ENCODE measurements at regions not wholly inside any gene's neighbourhood (a gene's known extent, or its start where the extent isn't known, plus 50 kb on each side); places are given as distances from the start of the nearest gene placed in this dataset.

DNA sequence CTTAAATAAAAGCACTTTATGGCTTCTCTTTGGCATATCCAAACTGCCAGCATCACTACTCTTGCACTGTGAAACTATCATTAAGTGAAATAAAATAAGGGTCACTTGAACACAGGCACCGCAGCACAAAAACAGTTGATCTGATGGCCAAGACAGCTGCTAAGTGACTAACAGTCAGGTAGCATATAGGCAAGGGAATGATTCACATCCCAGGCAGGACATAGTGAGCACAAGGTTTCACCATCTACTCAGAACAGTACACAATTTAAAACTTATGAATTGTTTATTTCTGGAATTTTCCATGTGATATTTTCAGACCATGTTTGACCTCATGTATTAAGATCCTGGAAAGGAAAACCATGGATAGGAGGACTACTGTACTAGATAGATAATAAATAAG lies 214.2 kb downstream of the MREG start:
- TF ChIP-seq, protein P1, sequence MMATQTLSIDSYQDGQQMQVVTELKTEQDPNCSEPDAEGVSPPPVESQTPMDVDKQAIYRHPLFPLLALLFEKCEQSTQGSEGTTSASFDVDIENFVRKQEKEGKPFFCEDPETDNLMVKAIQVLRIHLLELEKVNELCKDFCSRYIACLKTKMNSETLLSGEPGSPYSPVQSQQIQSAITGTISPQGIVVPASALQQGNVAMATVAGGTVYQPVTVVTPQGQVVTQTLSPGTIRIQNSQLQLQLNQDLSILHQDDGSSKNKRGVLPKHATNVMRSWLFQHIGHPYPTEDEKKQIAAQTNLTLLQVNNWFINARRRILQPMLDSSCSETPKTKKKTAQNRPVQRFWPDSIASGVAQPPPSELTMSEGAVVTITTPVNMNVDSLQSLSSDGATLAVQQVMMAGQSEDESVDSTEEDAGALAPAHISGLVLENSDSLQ (IDR thresholded peaks at IDR 0.05): no peak
- TF ChIP-seq SUZ12 (IDR thresholded peaks at IDR 0.05) (no peak), TARDBP (IDR thresholded peaks at IDR 0.05) (no peak), FOXA1 (IDR thresholded peaks at IDR 0.05) (no peak), NFRKB (IDR thresholded peaks at IDR 0.05) (no peak), L3MBTL2 (conservative IDR thresholded peaks at IDR 0.05) (no peak), SP1 (IDR thresholded peaks at IDR 0.05) (no peak)
- POLR2A ChIA-PET: no interaction called here
- DNase-seq (ENCODE audit: extremely low spot score): no peak
- CTCF ChIA-PET: no interaction called here

DNA sequence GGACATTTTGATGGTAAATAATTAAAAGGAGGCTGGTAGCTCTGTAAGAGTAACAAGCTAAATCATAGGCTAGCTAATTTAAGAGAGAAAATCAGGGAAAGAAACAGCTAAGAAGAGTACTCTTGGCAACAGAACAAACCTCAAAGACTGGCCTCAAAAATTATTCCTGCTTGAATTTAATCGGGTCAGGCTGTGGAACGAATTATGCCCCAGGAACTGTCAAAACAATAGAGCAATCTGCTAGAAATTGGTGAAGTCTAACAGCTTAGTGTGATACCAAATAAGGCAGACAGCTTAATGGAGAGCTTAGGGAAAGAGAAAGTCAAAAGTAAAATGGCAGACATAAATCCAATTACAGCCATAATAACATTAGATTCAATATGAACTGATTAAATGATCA lies 215.7 kb downstream of the MREG start:
- POLR2A ChIA-PET: no interaction called here
- TF ChIP-seq SUZ12 (IDR thresholded peaks at IDR 0.05) (no peak), FOXA1 (IDR thresholded peaks at IDR 0.05) (no peak)
- DNase-seq (ENCODE audit: extremely low spot score): no peak
- CTCF ChIA-PET: interaction anchor here (0.6 kb wide), 1 partner anchor 123 kb away, joined by 4 read pairs; no protein-coding TSS in a partner anchor

DNA sequence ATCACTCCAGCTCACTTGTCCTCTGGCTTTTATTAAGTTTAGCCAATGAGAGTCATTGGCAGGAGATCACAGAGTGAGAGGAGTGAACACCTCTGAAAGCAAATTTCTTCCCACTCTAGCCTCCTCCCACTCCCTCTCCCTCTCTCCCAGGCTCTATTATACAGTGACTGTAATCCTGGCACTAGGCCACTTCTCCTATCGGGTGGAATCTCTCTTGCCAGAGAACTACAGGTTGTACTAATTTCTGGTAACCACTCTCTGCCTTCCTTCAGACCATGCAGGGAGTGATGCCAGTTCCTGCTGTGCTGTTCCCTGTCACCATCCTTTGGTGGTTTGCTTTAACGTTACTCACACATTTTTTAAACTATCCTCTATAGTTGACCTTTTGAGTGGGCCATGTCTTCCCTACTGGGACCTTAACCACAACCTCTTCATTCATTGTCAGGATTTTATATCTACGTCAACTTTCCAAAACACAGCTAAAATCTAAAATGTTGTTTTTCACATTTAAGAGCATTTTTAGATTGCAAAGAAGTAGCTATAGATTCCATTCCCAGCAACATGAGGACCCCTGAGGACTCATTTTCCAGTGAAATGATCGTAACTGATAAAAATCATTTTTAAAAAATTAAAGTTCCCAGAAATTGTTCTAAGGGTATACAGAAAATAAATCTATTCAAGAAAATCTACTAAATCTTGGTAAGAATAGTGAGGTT lies 217.1 kb downstream of the MREG start:
- no peak for DNase-seq (ENCODE audit: extremely low spot score)
- ChIA-PET POLR2A (no interaction called here), CTCF (interaction anchor here (0.5 to 1.3 kb wide), 4 partner anchors 10 to 202 kb away, joined by 3 to 6 read pairs (median 4); no protein-coding TSS in a partner anchor)
- TF ChIP-seq LEF1 (IDR thresholded peaks at IDR 0.05; ENCODE audit: borderline replicate concordance) (no peak), FOXK2 (IDR thresholded peaks at IDR 0.05) (no peak), SUZ12 (IDR thresholded peaks at IDR 0.05) (no peak), TARDBP (IDR thresholded peaks at IDR 0.05) (no peak), HDGF (IDR thresholded peaks at IDR 0.05; ENCODE audit: borderline replicate concordance) (no peak), SP1 (IDR thresholded peaks at IDR 0.05) (no peak), FOXA1 (IDR thresholded peaks at IDR 0.05) (no peak), ZNF384 (IDR thresholded peaks at IDR 0.05) (no peak)

DNA sequence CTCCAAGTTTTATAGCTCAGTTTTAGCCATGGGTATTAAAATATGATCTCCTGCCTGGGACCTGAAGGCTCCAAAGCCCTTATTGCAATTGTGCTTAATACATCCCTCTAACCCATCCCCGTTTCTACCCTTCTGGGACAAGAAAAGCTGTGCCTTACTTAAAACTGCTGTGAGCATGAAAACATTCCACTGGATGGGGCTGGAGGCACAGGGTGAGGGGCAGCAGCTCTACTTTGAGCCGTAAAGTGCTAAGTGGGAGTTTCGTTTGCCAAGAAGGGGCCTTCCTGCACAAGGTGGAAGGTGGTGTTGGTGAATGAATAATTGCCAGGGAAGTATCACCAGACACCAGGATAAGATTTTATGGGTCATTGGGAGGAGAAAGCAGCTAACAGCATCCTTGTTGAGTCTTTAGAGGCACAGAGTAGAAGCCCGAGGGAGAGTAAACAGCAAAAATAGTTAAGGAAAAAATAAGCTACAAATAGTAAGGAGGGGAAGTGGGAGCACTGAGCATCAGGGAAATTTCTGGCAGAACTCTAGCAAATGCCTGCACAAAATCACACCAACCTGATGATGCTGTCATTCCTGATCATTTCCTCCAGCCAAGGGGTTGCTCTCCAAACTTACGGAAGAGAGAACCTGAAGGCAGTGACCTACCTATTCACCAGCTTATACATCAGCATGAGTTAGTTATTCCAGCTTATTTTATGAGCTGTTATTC lies 218.4 kb downstream of the MREG start:
- CTCF ChIA-PET: interaction anchor here (0.6 to 1.6 kb wide), 6 partner anchors 8 to 339 kb away, joined by 3 to 7 read pairs (median 4); no protein-coding TSS in a partner anchor
- no peak for TF ChIP-seq ELF4 (IDR thresholded peaks at IDR 0.05)
- TF ChIP-seq BHLHE40 (IDR thresholded peaks at IDR 0.05; ENCODE audit: borderline replicate concordance): no peak
- no peak for TF ChIP-seq FOXK2 (IDR thresholded peaks at IDR 0.05)
- TF ChIP-seq SP1 (IDR thresholded peaks at IDR 0.05): no peak
- no peak for TF ChIP-seq LEF1 (IDR thresholded peaks at IDR 0.05; ENCODE audit: borderline replicate concordance)
- TF ChIP-seq FOXA1 (IDR thresholded peaks at IDR 0.05): no peak
- TF ChIP-seq NFRKB (IDR thresholded peaks at IDR 0.05): no peak
- no peak for TF ChIP-seq FOXM1 (IDR thresholded peaks at IDR 0.05; ENCODE audit: borderline replicate concordance)
- no peak for TF ChIP-seq ZNF384 (IDR thresholded peaks at IDR 0.05)
- TF ChIP-seq ARNT (IDR thresholded peaks at IDR 0.05): no peak
- no peak for TF ChIP-seq CTBP1 (IDR thresholded peaks at IDR 0.05; ENCODE audit: borderline replicate concordance)
- no peak for TF ChIP-seq SUZ12 (IDR thresholded peaks at IDR 0.05)
- TF ChIP-seq HDGF (IDR thresholded peaks at IDR 0.05; ENCODE audit: borderline replicate concordance): no peak
- TF ChIP-seq L3MBTL2 (conservative IDR thresholded peaks at IDR 0.05): no peak
- TF ChIP-seq, protein P1 (IDR thresholded peaks at IDR 0.05): no peak
- TF ChIP-seq TARDBP (IDR thresholded peaks at IDR 0.05): no peak
- no peak for DNase-seq (ENCODE audit: extremely low spot score)
- POLR2A ChIA-PET: no interaction called here

DNA sequence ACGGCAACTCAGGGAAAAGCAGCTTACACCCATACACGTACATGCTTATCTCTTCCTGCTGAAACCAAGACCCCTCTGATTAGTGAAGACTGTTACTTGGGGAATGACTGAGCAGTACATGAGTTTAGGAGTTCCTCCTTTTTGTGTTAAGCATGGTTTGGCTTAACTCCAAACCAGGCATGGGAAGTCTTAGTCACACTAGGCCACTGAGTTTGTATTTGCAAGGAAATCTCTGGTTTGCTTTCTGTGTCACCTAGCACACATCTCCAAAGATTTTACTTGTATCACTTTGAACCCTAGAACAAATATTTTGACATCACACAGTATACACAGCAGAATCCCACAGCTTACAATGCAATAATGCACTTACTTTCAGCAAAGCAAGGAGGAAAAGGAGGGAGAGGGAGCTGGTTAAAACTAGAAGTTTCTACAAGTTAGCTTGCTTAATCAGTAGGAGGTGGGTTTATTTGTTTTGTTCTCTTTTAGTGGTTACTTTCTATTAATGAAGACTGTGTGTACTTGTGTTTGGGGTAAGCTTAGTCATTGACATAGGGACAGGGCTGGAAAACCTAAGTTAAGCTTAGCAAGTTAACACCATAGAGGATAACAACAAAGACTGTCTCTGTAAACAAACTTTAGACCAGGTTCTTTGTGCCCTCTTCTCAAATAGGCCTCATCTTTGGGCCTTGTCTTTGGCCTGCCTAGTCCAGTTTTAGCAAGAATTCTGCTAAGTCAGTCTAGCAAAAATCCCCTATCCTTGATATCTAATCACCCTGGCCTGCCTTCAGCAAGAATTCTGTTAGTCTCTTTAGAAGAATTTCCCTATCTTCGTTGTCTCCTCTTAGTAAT lies 219.4 kb downstream of the MREG start:
- TF ChIP-seq ELF4 (IDR thresholded peaks at IDR 0.05) (no peak), ARNT (IDR thresholded peaks at IDR 0.05) (no peak), HDGF (IDR thresholded peaks at IDR 0.05; ENCODE audit: borderline replicate concordance) (no peak), CTBP1 (IDR thresholded peaks at IDR 0.05; ENCODE audit: borderline replicate concordance) (no peak), FOXA1 (IDR thresholded peaks at IDR 0.05) (no peak), FOXK2 (IDR thresholded peaks at IDR 0.05) (no peak), L3MBTL2 (conservative IDR thresholded peaks at IDR 0.05) (no peak), FOXM1 (IDR thresholded peaks at IDR 0.05; ENCODE audit: borderline replicate concordance) (no peak), LEF1 (IDR thresholded peaks at IDR 0.05; ENCODE audit: borderline replicate concordance) (no peak), SP1 (IDR thresholded peaks at IDR 0.05) (no peak), ZNF384 (IDR thresholded peaks at IDR 0.05) (no peak), NFRKB (IDR thresholded peaks at IDR 0.05) (no peak), BHLHE40 (IDR thresholded peaks at IDR 0.05; ENCODE audit: borderline replicate concordance) (no peak), TARDBP (IDR thresholded peaks at IDR 0.05) (no peak), SUZ12 (IDR thresholded peaks at IDR 0.05) (no peak)
- TF ChIP-seq, protein P1 (IDR thresholded peaks at IDR 0.05): no peak
- CTCF ChIA-PET: interaction anchor here (0.6 to 1.6 kb wide), 3 partner anchors 13 to 1371 kb away, joined by 3 to 7 read pairs (median 3); no protein-coding TSS in a partner anchor
- POLR2A ChIA-PET: no interaction called here
- no peak for DNase-seq (ENCODE audit: extremely low spot score)

All from HEK293T (cell line).